Lower lobe of right lung (tissue), 2 donors: ENCODE measurements at regions not wholly inside any gene's neighbourhood (a gene's known extent, or its start where the extent isn't known, plus 50 kb on each side); places are given as distances from the start of the nearest gene placed in this dataset.

ENCODE experiments used
- ATAC-seq, 2 donors: fragments of 200-7000 bp; cut with Tn5 transposase; one replicate each; pipeline ENCODE4 v1.9.1; 2020 to 2022; ENCODE audit warnings: mild to moderate bottlenecking in 2 of 2, moderate library complexity in 2 of 2
- DNase-seq: peaks from one replicate; pipeline ENCODE4 v3.0.0-alpha.2; 2020
- H3K27ac ChIP-seq: fragments of 200-600 bp; one replicate; pipeline ENCODE4 v1.8.0; 2022
- H3K27me3 ChIP-seq: fragments of 200-600 bp; one replicate; pipeline ENCODE4 v1.8.0; 2022; ENCODE audit warnings: low read depth
- H3K36me3 ChIP-seq: fragments of 200-600 bp; one replicate; pipeline ENCODE4 v1.8.0; 2022; ENCODE audit warnings: mild to moderate bottlenecking
- H3K4me1 ChIP-seq: fragments of 200-600 bp; one replicate; pipeline ENCODE4 v1.8.0; 2022
- H3K4me3 ChIP-seq: fragments of 200-600 bp; one replicate; pipeline ENCODE4 v1.8.0; 2022; ENCODE audit warnings: mild to moderate bottlenecking
- H3K9me3 ChIP-seq: fragments of 200-600 bp; one replicate; pipeline ENCODE4 v1.8.0; 2022
- intact Hi-C: fragments of 100-400 bp; cut with DNase I; formaldehyde crosslinking; loops from one replicate; pipeline ENCODE4 v1.11.0; 2022
- TF ChIP-seq, protein P1 (sequence below): fragments of 200-600 bp; IDR thresholded peaks from one replicate; pipeline ENCODE4 v1.8.0; 2022; ENCODE audit warnings: antibody characterized with exemption, mild to moderate bottlenecking
- donor health status: DM: no; HTN: yes; CAD: no; lungs with severe emphysema.

DNA sequence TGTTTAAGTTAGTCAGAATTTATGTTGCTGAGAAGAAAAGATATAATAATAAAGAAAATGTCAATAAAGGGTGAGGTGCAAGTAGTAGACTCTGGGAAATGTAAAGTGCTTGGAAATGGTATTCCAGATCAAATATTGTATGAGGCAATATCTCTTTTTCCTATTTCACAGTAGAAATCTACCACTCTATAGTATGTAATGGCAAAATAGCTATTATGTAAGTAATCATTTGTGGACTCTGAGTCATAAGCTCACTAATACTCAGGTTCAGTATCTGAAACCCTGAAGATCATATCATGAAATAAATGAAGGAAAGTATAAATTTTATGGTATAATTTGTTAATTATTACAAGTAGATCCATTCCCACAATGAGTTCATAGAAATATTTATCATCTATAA lies 322.1 kb downstream of the PYDC2 start:
- H3K27ac ChIP-seq = no peak overlapping the region
- no peak for ATAC-seq
- no peaks in the 10 kb centered on the region for H3K4me1 ChIP-seq
- TF ChIP-seq, protein P1, sequence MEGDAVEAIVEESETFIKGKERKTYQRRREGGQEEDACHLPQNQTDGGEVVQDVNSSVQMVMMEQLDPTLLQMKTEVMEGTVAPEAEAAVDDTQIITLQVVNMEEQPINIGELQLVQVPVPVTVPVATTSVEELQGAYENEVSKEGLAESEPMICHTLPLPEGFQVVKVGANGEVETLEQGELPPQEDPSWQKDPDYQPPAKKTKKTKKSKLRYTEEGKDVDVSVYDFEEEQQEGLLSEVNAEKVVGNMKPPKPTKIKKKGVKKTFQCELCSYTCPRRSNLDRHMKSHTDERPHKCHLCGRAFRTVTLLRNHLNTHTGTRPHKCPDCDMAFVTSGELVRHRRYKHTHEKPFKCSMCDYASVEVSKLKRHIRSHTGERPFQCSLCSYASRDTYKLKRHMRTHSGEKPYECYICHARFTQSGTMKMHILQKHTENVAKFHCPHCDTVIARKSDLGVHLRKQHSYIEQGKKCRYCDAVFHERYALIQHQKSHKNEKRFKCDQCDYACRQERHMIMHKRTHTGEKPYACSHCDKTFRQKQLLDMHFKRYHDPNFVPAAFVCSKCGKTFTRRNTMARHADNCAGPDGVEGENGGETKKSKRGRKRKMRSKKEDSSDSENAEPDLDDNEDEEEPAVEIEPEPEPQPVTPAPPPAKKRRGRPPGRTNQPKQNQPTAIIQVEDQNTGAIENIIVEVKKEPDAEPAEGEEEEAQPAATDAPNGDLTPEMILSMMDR = no peak
- no peak overlapping the region for H3K4me3 ChIP-seq
- no peaks in the 10 kb centered on the region for H3K27me3 ChIP-seq
- H3K9me3 ChIP-seq = no peaks in the 10 kb centered on the region
- no peak for DNase-seq
- intact Hi-C loops = no loop called here
- H3K36me3 ChIP-seq = no peaks in the 10 kb centered on the region

DNA sequence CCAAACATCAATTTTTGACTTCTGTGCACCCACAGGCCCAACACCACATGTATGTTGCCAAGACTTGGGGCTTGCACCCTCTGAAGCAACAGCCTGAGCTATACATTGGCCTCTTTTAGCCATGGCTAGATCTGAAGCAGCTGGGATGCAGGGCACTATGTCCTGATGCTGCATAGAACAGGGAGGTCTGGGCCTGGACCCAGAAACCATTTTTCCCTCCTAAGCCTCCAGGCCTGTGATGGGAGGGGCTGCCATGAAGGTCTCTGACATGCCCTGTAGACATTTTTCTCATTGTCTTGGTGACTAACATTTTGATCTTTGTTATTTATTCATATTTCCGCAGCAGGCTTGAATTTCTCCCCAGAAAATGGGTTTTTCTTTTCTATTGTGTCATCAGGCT lies 330.0 kb downstream of the PYDC2 start:
- Histone ChIP-seq H3K4me1 (no peaks in the 10 kb centered on the region), H3K27ac (no peak overlapping the region), H3K27me3 (no peaks in the 10 kb centered on the region), H3K36me3 (no peaks in the 10 kb centered on the region), H3K9me3 (no peaks in the 10 kb centered on the region), H3K4me3 (no peak overlapping the region)
- DNase-seq (no peak), ATAC-seq (no peak)
- TF ChIP-seq, protein P1 = no peak
- intact Hi-C loops = no loop called here

DNA sequence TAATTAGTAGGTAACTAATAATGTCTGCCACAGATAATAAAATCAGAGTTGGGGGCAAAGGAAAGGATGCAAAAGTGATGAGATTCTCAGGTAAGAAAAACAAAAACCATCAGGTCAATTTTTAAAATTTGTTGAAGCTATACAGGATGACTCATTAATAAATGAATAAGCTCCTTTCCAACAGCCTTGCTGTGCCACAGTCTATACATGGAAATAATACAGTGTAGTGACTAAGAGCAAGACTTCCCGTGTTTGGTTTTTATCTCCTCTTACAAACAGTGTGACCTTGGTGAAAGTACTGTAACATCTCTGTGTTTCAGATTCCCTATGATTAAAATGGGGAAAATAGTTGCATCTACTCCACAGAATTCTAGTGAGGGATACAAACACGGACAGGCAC lies 331.6 kb downstream of the PYDC2 start:
- intact Hi-C loops = no loop called here
- Histone ChIP-seq H3K4me1 (no peaks in the 10 kb centered on the region), H3K9me3 (no peaks in the 10 kb centered on the region), H3K27ac (no peak overlapping the region), H3K4me3 (no peak overlapping the region), H3K27me3 (no peaks in the 10 kb centered on the region), H3K36me3 (no peaks in the 10 kb centered on the region)
- ATAC-seq (no peak), DNase-seq (no peak)
- TF ChIP-seq, protein P1 = no peak

- Histone ChIP-seq H3K27me3 (no peaks in the 10 kb centered on the region), H3K36me3 (no peaks in the 10 kb centered on the region), H3K27ac (no peak overlapping the region), H3K9me3 (no peaks in the 10 kb centered on the region), H3K4me3 (no peak overlapping the region), H3K4me1 (no peaks in the 10 kb centered on the region)
- TF ChIP-seq, protein P1 = no peak
- no peak for DNase-seq
- no peak for ATAC-seq
- intact Hi-C loops = no loop called here
Measured at GRCh38 chr3:191795196-191795595, 334.2 kb downstream of the PYDC2 start.

- no peaks in the 10 kb centered on the region for H3K36me3 ChIP-seq
- no peak overlapping the region for H3K4me3 ChIP-seq
- intact Hi-C loops = no loop called here
- no peaks in the 10 kb centered on the region for H3K4me1 ChIP-seq
- DNase-seq (no peak), ATAC-seq (no peak)
- H3K9me3 ChIP-seq = peaks cover 13% of the 10 kb centered on the region
- TF ChIP-seq, protein P1 = no peak
- no peak overlapping the region for H3K27ac ChIP-seq
- no peaks in the 10 kb centered on the region for H3K27me3 ChIP-seq
Measured at GRCh38 chr3:191797271-191797670, 336.3 kb downstream of the PYDC2 start.

DNA sequence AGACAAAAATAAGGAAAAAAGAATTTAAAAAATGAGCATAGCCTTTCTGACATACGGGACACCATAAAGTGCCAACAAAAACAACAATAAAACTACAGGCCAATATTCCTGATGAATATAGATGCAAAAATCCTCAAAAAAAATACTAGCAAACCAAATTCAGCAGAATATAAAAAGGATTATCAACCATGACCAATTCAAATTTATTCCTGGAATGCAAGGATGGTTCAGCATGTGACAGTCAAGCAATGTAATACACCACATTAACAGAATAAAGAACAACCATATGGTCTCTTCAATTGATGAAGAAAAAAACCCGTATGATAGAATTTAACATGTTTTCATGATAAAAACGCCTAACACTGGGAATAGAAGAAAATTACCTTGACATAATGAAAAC lies 341.7 kb downstream of the PYDC2 start:
- H3K27ac ChIP-seq = no peak overlapping the region
- no peaks in the 10 kb centered on the region for H3K36me3 ChIP-seq
- no peaks in the 10 kb centered on the region for H3K4me1 ChIP-seq
- TF ChIP-seq, protein P1 = no peak
- no peak overlapping the region for H3K4me3 ChIP-seq
- DNase-seq = no peak
- no peaks in the 10 kb centered on the region for H3K27me3 ChIP-seq
- intact Hi-C loops = no loop called here
- ATAC-seq = no peak
- H3K9me3 ChIP-seq = peaks cover 28% of the 10 kb centered on the region
